OCI-LY7 (cell line): ENCODE measurements at regions not wholly inside any gene's neighbourhood (a gene's known extent, or its start where the extent isn't known, plus 50 kb on each side); places are given as distances from the start of the nearest gene placed in this dataset.

ENCODE experiments used
- BruUV-seq: library from RNA; stranded (reverse); fragments of 400-500 nt; replicated peaks from 2 replicates; lab custom pipeline; 2021; lab: Mats Ljungman, UMichigan
- CTCF ChIA-PET: fragments of 300-600 bp; sonication (Branson Sonifier 250); formaldehyde crosslinking; loops from one replicate; lab custom pipeline; 2022; ENCODE audit warnings: antibody characterized with exemption; ENCODE audit not compliant: unreplicated experiment; lab: Charles Lee
- POLR2A ChIA-PET: fragments of 300-600 bp; sonication (Branson Sonifier 250); formaldehyde crosslinking; loops from one replicate; lab custom pipeline; 2022; ENCODE audit warnings: antibody characterized with exemption; lab: Charles Lee
- DNase-seq: peaks from one replicate; pipeline ENCODE4 v3.0.0-alpha.2; 2015; ENCODE audit warnings: low spot score
- H2AFZ ChIP-seq: fragments of 200-600 bp; sonication (generic), shearing (Covaris generic); 2 replicates; pipeline ENCODE4 v1.6.1; 2014; ENCODE audit warnings: mild to moderate bottlenecking, antibody characterized with exemption, low read length, moderate library complexity
- H3K27ac ChIP-seq: fragments of 200-600 bp; sonication (generic); 2 replicates; pipeline ENCODE4 v1.5.1; 2014; ENCODE audit warnings: mixed run types, low read depth, mild to moderate bottlenecking, moderate library complexity, low read length, inconsistent platforms; ENCODE audit not compliant: poor library complexity, severe bottlenecking
- H3K36me3 ChIP-seq: fragments of 200-600 bp; sonication (generic); 2 replicates; pipeline ENCODE4 v1.6.1; 2014; ENCODE audit warnings: mild to moderate bottlenecking, antibody characterized with exemption, low read length, moderate library complexity, mixed read lengths; ENCODE audit not compliant: insufficient read depth
- H3K4me1 ChIP-seq: fragments of 200-600 bp; sonication (generic); 2 replicates; pipeline ENCODE4 v1.5.1; 2014; ENCODE audit warnings: mild to moderate bottlenecking, low read length; ENCODE audit not compliant: insufficient read depth, poor library complexity, severe bottlenecking
- H3K4me2 ChIP-seq: fragments of 200-600 bp; sonication (generic); 2 replicates; pipeline ENCODE4 v1.6.1; 2014; ENCODE audit warnings: mild to moderate bottlenecking, low read length
- H3K4me3 ChIP-seq: fragments of 200-600 bp; sonication (generic); 2 replicates; pipeline ENCODE4 v1.5.1; 2014; ENCODE audit warnings: mild to moderate bottlenecking, low read depth, low read length; ENCODE audit not compliant: poor library complexity, severe bottlenecking
- H3K79me2 ChIP-seq: fragments of 200-600 bp; sonication (generic); 2 replicates; pipeline ENCODE4 v1.6.1; 2016; ENCODE audit warnings: low read depth, mild to moderate bottlenecking, low read length, moderate library complexity, mixed read lengths; ENCODE audit not compliant: insufficient read depth
- H3K9me2 ChIP-seq: fragments of 200-600 bp; sonication (generic); 2 replicates; pipeline ENCODE4 v1.6.1; 2016; ENCODE audit warnings: mild to moderate bottlenecking, low read length, mixed read lengths; ENCODE audit not compliant: insufficient read depth
- H3K9me3 ChIP-seq: fragments of 200-600 bp; sonication (generic); 2 replicates; pipeline ENCODE4 v1.6.1; 2014; ENCODE audit warnings: mild to moderate bottlenecking, mixed run types, low read length, mixed read lengths
- H4K20me1 ChIP-seq: fragments of 200-600 bp; sonication (generic); 2 replicates; pipeline ENCODE4 v1.6.1; 2014; ENCODE audit warnings: mild to moderate bottlenecking, antibody characterized with exemption, low read length, moderate library complexity, mixed read lengths; ENCODE audit not compliant: insufficient read depth
- CTCF ChIP-seq: fragments of 200-600 bp; sonication (generic); conservative IDR thresholded peaks from 2 replicates; pipeline ENCODE4 v1.5.1; 2014; ENCODE audit warnings: mild to moderate bottlenecking, antibody characterized with exemption, low read length, moderate library complexity, mixed read lengths
- EZH2phosphoT487 ChIP-seq: fragments of 200-600 bp; sonication (generic); IDR thresholded peaks from 2 replicates; pipeline ENCODE4 v1.6.1; 2018; ENCODE audit warnings: low read depth, borderline replicate concordance, mild to moderate bottlenecking, mixed run types, antibody characterized with exemption, low read length, moderate library complexity, mixed read lengths
- intact Hi-C: fragments of 100-400 bp; cut with micrococcal nuclease; formaldehyde crosslinking; loops from one replicate; pipeline ENCODE4 v1.10.0; 2022; ENCODE audit not compliant: unreplicated experiment

GRCh38 chr3:23129117-23129516 is 74.0 kb upstream of the UBE2E2 start:
- H4K20me1 ChIP-seq, result no peaks in the 10 kb centered on the region
- TF ChIP-seq CTCF (no peak), EZH2phosphoT487 (no peak)
- no peak overlapping the region for H3K27ac ChIP-seq
- ChIA-PET CTCF (no interaction called here), POLR2A (interaction anchor here (0.6 to 1.4 kb wide), 2 partner anchors 8 to 276 kb away, joined by 3 to 5 read pairs; no protein-coding TSS in a partner anchor)
- H3K4me1 ChIP-seq, result no peaks in the 10 kb centered on the region
- H3K4me3 ChIP-seq, result no peak overlapping the region
- H3K79me2 ChIP-seq, result no peaks in the 10 kb centered on the region
- H2AFZ ChIP-seq, result peak overlapping the region; percentile 74; the same call in 1 of the 2 replicates
- no peaks in the 10 kb centered on the region for H3K9me3 ChIP-seq
- BruUV-seq, result no TSS peak
- no peaks in the 10 kb centered on the region for H3K36me3 ChIP-seq
- no peaks in the 10 kb centered on the region for H3K9me2 ChIP-seq
- DNase-seq, result no peak
- intact Hi-C loops, result no loop called here
- H3K4me2 ChIP-seq, result peak overlapping the region; percentile 39; the same call in 1 of the 2 replicates

- no peaks in the 10 kb centered on the region for H3K4me1 ChIP-seq
- DNase-seq, result no peak
- peak overlapping the region; percentile 39; the same call in 1 of the 2 replicates for H3K4me2 ChIP-seq
- intact Hi-C loops, result no loop called here
- H4K20me1 ChIP-seq, result no peaks in the 10 kb centered on the region
- TF ChIP-seq EZH2phosphoT487, result no peak
- no peak for TF ChIP-seq CTCF
- peak overlapping the region; percentile 74 for H2AFZ ChIP-seq
- H3K9me3 ChIP-seq, result no peaks in the 10 kb centered on the region
- no peaks in the 10 kb centered on the region for H3K79me2 ChIP-seq
- no TSS peak for BruUV-seq
- CTCF ChIA-PET, result no interaction called here
- no peak overlapping the region for H3K27ac ChIP-seq
- POLR2A ChIA-PET, result interaction anchor here (1.4 kb wide), 1 partner anchor 8 kb away, joined by 5 read pairs; no protein-coding TSS in a partner anchor
- H3K9me2 ChIP-seq, result no peaks in the 10 kb centered on the region
- no peak overlapping the region for H3K4me3 ChIP-seq
- no peaks in the 10 kb centered on the region for H3K36me3 ChIP-seq
Measured at GRCh38 chr3:23129817-23130216, 73.3 kb upstream of the UBE2E2 start.

- intact Hi-C loops, result no loop called here
- H3K27ac ChIP-seq, result no peak overlapping the region
- TF ChIP-seq CTCF, result no peak
- no peak for TF ChIP-seq EZH2phosphoT487
- H2AFZ ChIP-seq, result no peak overlapping the region
- no peaks in the 10 kb centered on the region for H3K36me3 ChIP-seq
- H4K20me1 ChIP-seq, result no peaks in the 10 kb centered on the region
- no TSS peak for BruUV-seq
- POLR2A ChIA-PET, result no interaction called here
- H3K9me2 ChIP-seq, result no peaks in the 10 kb centered on the region
- H3K4me2 ChIP-seq, result no peak overlapping the region
- H3K79me2 ChIP-seq, result no peaks in the 10 kb centered on the region
- no peaks in the 10 kb centered on the region for H3K9me3 ChIP-seq
- no peaks in the 10 kb centered on the region for H3K4me1 ChIP-seq
- CTCF ChIA-PET, result no interaction called here
- H3K4me3 ChIP-seq, result no peak overlapping the region
- no peak for DNase-seq
Measured at GRCh38 chr3:23130406-23130805, 72.7 kb upstream of the UBE2E2 start.
